ENCODE measurements at regions not wholly inside any gene's neighbourhood (a gene's known extent, or its start where the extent isn't known, plus 50 kb on each side); places are given as distances from the start of the nearest gene placed in this dataset.

DNA sequence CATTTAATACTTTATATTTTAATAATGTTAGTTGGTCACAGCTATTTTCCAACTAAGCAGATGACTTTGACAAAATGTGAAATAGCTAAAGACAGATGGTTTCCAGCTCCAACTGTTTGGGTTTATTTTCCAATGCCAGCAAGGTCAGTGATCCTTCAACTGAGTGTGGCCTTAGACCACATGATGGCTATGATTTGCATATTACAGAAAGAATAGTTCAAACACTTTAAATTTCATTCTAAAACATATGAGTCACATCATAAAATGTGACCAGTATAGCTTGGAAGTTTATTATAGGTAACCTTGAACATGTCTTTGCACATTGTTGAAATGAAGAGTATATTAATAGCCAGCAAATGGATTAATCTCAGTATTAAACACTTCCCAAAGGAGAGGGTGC lies 454.0 kb upstream of the C1orf87 start:
- H2AFZ ChIP-seq (ENCODE audit: low read length), result no peak overlapping the region
- no peak overlapping the region for H3K27ac ChIP-seq (ENCODE audit: insufficient read depth, low read length)
- no peaks in the 10 kb centered on the region for H3K27me3 ChIP-seq (ENCODE audit: control insufficient read depth, insufficient read depth, low read length)
- no peaks in the 10 kb centered on the region for H4K20me1 ChIP-seq (ENCODE audit: control insufficient read depth, extremely low read depth, insufficient read depth, low read length)
- no peaks in the 10 kb centered on the region for H3K4me1 ChIP-seq (ENCODE audit: control insufficient read depth, extremely low read depth, insufficient read depth, low read length)
- TF ChIP-seq EZH2 (IDR thresholded peaks at IDR 0.05; ENCODE audit: low read length, missing control alignments), result no peak
- TF ChIP-seq CTCF (conservative IDR thresholded peaks at IDR 0.05 in 1 of 2, IDR thresholded peaks at IDR 0.05 in 1 of 2; ENCODE audit: low read depth in 1 of 2, low read length in 2 of 2), result no peak
- no peaks in the 10 kb centered on the region for H3K9me3 ChIP-seq (ENCODE audit: control insufficient read depth, insufficient read depth, low read depth, low read length)
- H3K4me2 ChIP-seq (ENCODE audit: extremely low read depth, insufficient read depth, low read length), result no peak overlapping the region
- H3K9ac ChIP-seq (ENCODE audit: insufficient read depth, low read length), result no peak overlapping the region
- no peaks in the 10 kb centered on the region for H3K36me3 ChIP-seq (ENCODE audit: control insufficient read depth, insufficient read depth, low read length)
- peak in 1 of 2 donors; percentile 41 for DNase-seq (ENCODE audit: low read depth in 2 of 2)
- H3K4me3 ChIP-seq (replicated peaks in 1 of 4; ENCODE audit: control extremely low read depth in 1 of 4, insufficient read depth in 1 of 4, low read depth in 3 of 4, low read length in 4 of 4), result no peak overlapping the region
- H3K79me2 ChIP-seq (ENCODE audit: control insufficient read depth, insufficient read depth, low read length), result no peaks in the 10 kb centered on the region

DNA sequence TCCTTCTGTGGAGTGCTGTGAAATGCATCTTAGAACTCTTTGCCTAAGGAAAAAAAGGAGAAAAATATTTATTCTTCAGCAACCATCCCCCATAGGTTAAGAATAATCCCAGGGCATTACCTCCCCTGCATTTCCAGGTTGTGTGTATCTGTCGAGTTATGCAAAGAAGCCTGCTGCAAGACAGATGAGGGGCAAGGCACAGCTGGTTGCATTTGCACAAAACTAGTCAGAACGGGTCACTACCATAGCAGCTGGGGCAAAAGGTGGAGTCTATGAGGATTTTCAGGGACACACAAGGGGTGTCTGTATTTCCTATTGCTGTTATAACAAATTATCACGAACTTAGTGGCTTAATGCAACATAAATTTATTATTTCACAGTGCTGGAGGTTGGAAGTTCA lies 443.4 kb upstream of the C1orf87 start:
- DNase-seq (ENCODE audit: low read depth in 2 of 2), result no peak
- no peaks in the 10 kb centered on the region for H3K79me2 ChIP-seq (ENCODE audit: control insufficient read depth, insufficient read depth, low read length)
- H4K20me1 ChIP-seq (ENCODE audit: control insufficient read depth, extremely low read depth, insufficient read depth, low read length), result no peaks in the 10 kb centered on the region
- no peak overlapping the region for H3K4me2 ChIP-seq (ENCODE audit: extremely low read depth, insufficient read depth, low read length)
- H3K27ac ChIP-seq (ENCODE audit: insufficient read depth, low read length), result no peak overlapping the region
- H3K27me3 ChIP-seq (ENCODE audit: control insufficient read depth, insufficient read depth, low read length), result no peaks in the 10 kb centered on the region
- H2AFZ ChIP-seq (ENCODE audit: low read length), result no peak overlapping the region
- H3K9me3 ChIP-seq (ENCODE audit: control insufficient read depth, insufficient read depth, low read depth, low read length), result no peaks in the 10 kb centered on the region
- no peak for TF ChIP-seq EZH2 (IDR thresholded peaks at IDR 0.05; ENCODE audit: low read length, missing control alignments)
- no peak for TF ChIP-seq CTCF (conservative IDR thresholded peaks at IDR 0.05 in 1 of 2, IDR thresholded peaks at IDR 0.05 in 1 of 2; ENCODE audit: low read depth in 1 of 2, low read length in 2 of 2)
- no peak overlapping the region for H3K4me3 ChIP-seq (replicated peaks in 1 of 4; ENCODE audit: control extremely low read depth in 1 of 4, insufficient read depth in 1 of 4, low read depth in 3 of 4, low read length in 4 of 4)
- no peak overlapping the region for H3K9ac ChIP-seq (ENCODE audit: insufficient read depth, low read length)
- no peaks in the 10 kb centered on the region for H3K4me1 ChIP-seq (ENCODE audit: control insufficient read depth, extremely low read depth, insufficient read depth, low read length)
- H3K36me3 ChIP-seq (ENCODE audit: control insufficient read depth, insufficient read depth, low read length), result no peaks in the 10 kb centered on the region

DNA sequence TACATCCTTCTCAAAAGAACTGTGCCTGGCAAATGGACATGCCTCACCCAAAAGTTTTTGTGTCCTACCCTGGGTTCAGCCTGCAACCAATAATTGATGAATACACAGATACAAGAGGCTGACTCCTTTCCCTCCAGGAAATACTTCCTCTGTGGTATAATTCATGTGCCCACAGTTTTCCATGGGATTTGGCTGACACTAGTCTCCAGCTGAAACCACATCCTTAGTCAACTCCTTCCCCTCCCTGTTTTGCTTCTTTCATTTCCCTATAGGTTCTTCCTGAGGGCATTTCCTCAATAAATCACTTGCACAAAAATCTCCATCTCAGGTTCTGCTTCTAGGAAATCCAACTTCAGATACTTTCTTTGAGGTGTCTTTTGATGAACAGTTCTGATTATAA lies 436.6 kb upstream of the C1orf87 start:
- no peaks in the 10 kb centered on the region for H4K20me1 ChIP-seq (ENCODE audit: control insufficient read depth, extremely low read depth, insufficient read depth, low read length)
- no peaks in the 10 kb centered on the region for H3K9me3 ChIP-seq (ENCODE audit: control insufficient read depth, insufficient read depth, low read depth, low read length)
- no peaks in the 10 kb centered on the region for H3K27me3 ChIP-seq (ENCODE audit: control insufficient read depth, insufficient read depth, low read length)
- no peaks in the 10 kb centered on the region for H3K36me3 ChIP-seq (ENCODE audit: control insufficient read depth, insufficient read depth, low read length)
- H2AFZ ChIP-seq (ENCODE audit: low read length), result no peak overlapping the region
- no peak overlapping the region for H3K9ac ChIP-seq (ENCODE audit: insufficient read depth, low read length)
- H3K4me3 ChIP-seq (replicated peaks in 1 of 4; ENCODE audit: control extremely low read depth in 1 of 4, insufficient read depth in 1 of 4, low read depth in 3 of 4, low read length in 4 of 4), result no peak overlapping the region
- TF ChIP-seq EZH2 (IDR thresholded peaks at IDR 0.05; ENCODE audit: low read length, missing control alignments), result no peak
- no peak for TF ChIP-seq CTCF (conservative IDR thresholded peaks at IDR 0.05 in 1 of 2, IDR thresholded peaks at IDR 0.05 in 1 of 2; ENCODE audit: low read depth in 1 of 2, low read length in 2 of 2)
- H3K27ac ChIP-seq (ENCODE audit: insufficient read depth, low read length), result no peak overlapping the region
- H3K79me2 ChIP-seq (ENCODE audit: control insufficient read depth, insufficient read depth, low read length), result no peaks in the 10 kb centered on the region
- no peak overlapping the region for H3K4me2 ChIP-seq (ENCODE audit: extremely low read depth, insufficient read depth, low read length)
- DNase-seq (ENCODE audit: low read depth in 2 of 2), result peak in 1 of 2 donors; percentile 2
- no peaks in the 10 kb centered on the region for H3K4me1 ChIP-seq (ENCODE audit: control insufficient read depth, extremely low read depth, insufficient read depth, low read length)

All from fibroblast of lung (primary cell).